ENCODE measurements at regions not wholly inside any gene's neighbourhood (a gene's known extent, or its start where the extent isn't known, plus 50 kb on each side); places are given as distances from the start of the nearest gene placed in this dataset.

GRCh38 chr22:48494968-48495750, 1332.5 kb downstream of the BRD1 start:
- ATAC-seq: no peak
- peak in 2 of 5 donors; percentile 17 to 43 for DNase-seq
- Histone ChIP-seq H3K27ac (no peak overlapping the region), H3K4me3 (no peak overlapping the region), H3K27me3 (peaks cover 11 to 73% (median 35%) of the 10 kb centered on the region in 9 donors), H3K36me3 (no peaks in the 10 kb centered on the region), H3K9me3 (no peaks in the 10 kb centered on the region), H3K4me1 (peaks cover 0 to 7% (median 2%) of the 10 kb centered on the region in 12 donors)
- intact Hi-C loops (cut with DNase I): loop anchor here in 6 of 10 donors (5.0 to 10.0 kb wide), 5 partner anchors 1648 to 1700 kb away; no protein-coding TSS in a partner anchor
- TF ChIP-seq POLR2A (IDR thresholded peaks at IDR 0.05) (no peak), CTCF (IDR thresholded peaks at IDR 0.05) (no peak)
- WGBS, 4 donors: 77 to 81% (median 79%) methylated on average over 20 of the region's 20 CpGs

DNA sequence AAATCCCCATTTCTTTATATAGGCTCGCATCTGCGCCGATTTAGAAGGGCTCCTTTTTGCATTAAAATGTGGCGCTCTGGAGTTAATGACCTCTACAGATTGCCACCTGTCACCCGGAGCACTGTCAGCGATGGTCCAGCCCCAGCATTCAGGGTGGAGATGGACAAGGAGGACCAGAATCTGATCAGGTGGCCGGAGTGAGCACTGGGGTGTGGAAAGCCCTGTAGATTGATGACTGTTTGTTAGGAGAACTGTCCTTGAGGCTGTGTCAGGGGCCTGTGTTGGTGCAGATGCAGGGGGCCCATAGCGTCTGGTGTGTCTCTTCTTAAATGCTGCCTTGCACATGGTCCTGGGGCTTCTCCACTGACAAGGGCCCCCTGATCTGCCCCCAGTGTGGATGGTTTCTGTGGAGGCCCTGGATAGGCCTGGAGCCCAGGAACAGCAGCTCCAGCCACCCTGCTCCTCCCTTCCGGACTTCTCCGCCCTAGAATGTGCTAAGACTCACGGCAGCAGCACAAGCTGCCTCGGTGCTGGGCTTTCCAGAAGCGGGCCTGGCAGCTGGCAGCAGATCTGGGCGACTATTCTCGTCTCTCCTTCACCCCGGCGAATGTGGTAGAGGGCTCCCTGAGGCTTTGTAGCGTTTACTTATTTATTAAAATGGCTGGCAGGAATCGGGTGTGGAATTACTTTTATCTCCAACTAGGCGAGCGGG, 1333.3 kb downstream of the BRD1 start:
- Histone ChIP-seq H3K36me3 (no peaks in the 10 kb centered on the region), H3K27ac (no peak overlapping the region), H3K27me3 (peaks cover 18 to 73% (median 42%) of the 10 kb centered on the region in 9 donors), H3K4me1 (peaks cover 0 to 14% (median 4%) of the 10 kb centered on the region in 12 donors), H3K4me3 (no peak overlapping the region), H3K9me3 (no peaks in the 10 kb centered on the region)
- no peak for TF ChIP-seq POLR2A (IDR thresholded peaks at IDR 0.05)
- no peak for TF ChIP-seq CTCF (IDR thresholded peaks at IDR 0.05)
- no peak for DNase-seq
- 75 to 82% (median 78%) methylated on average over 21 of the region's 21 CpGs for WGBS, 4 donors
- intact Hi-C loops (cut with DNase I): loop anchor here in 6 of 10 donors (5.0 to 10.0 kb wide), 5 partner anchors 1647 to 1700 kb away; no protein-coding TSS in a partner anchor
- ATAC-seq: no peak

- H3K27me3 ChIP-seq: peaks cover 20 to 71% (median 40%) of the 10 kb centered on the region in 9 donors
- no peaks in the 10 kb centered on the region for H3K36me3 ChIP-seq
- WGBS, 4 donors: 55 to 69% (median 62%) methylated on average over 5 to 6 of the region's 6 CpGs
- no peaks in the 10 kb centered on the region for H3K9me3 ChIP-seq
- H3K27ac ChIP-seq: no peak overlapping the region
- intact Hi-C loops (cut with DNase I): loop anchor here in 6 of 10 donors (5.0 to 10.0 kb wide), 5 partner anchors 1646 to 1699 kb away; no protein-coding TSS in a partner anchor
- H3K4me1 ChIP-seq: peaks cover 0 to 15% (median 4%) of the 10 kb centered on the region in 12 donors
- TF ChIP-seq POLR2A (IDR thresholded peaks at IDR 0.05): no peak
- no peak for TF ChIP-seq CTCF (IDR thresholded peaks at IDR 0.05)
- ATAC-seq (no peak), DNase-seq (no peak)
- H3K4me3 ChIP-seq: no peak overlapping the region
These were observed 1333.9 kb downstream of the BRD1 start for GRCh38 chr22:48493733-48494132.

All from heart left ventricle (tissue), 16 donors.